GM19438 (cell line): ENCODE measurements at regions not wholly inside any gene's neighbourhood (a gene's known extent, or its start where the extent isn't known, plus 50 kb on each side); places are given as distances from the start of the nearest gene placed in this dataset.

ENCODE experiments used
- ATAC-seq: cut with Tn5 transposase; IDR thresholded peaks from one replicate; pipeline ENCODE4 v1.9.1; 2021; ENCODE audit warnings: low read depth; ENCODE audit not compliant: unreplicated experiment

DNA sequence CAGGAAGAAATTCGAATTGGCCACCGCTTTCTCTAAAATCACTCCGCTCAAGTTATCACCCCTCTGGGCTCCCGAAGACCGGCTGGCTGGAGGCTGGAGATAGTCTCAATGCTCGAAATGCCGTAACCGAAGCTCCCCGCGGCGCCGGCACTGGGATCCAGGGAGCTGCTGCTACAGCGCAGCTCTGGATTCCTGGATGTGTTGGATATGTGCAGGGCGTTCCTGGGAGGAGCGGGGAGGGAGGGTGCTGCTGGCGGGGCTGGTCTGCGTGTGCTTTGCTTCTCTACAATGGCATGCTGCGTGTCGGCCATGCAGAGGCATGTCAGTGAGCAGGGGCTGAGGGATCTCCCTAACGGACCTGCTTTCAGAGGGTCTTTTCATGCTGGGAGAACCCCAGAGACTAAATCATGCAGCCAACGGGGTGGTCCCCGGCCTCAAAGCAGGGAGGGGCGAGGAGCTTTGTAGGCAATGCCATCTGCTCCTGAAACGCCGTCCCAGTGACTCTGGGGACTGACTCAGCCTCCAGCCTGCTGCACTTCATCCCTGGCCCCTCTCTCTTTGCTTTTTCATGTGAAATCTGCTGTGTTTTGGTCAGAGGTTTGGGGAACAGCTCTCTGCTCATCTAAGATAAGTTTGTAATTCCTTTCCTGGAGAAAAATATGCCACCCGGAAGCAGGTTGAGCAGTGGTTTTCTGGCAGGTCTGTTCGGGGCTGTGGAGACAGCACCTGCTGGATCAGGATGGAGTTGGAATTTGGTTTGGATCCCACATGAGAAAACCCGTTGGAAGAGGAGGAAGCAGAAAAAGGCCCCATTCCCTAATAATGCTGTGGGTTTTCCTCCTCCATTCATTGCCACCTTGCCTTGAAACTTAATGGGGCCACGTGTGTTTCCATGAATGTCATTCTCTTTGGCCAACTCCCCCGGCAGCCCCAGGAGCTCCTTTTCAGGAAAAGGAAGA is 311.4 kb downstream of the SEC14L1 start:
- no peak for ATAC-seq

- ATAC-seq: no peak
Observed at GRCh38 chr17:77453613-77454241, 313.0 kb downstream of the SEC14L1 start.

- ATAC-seq: no peak
Observed at GRCh38 chr17:77454242-77455095, 313.7 kb downstream of the SEC14L1 start.

- ATAC-seq: no peak
Observed at GRCh38 chr17:77455111-77455890, 314.5 kb downstream of the SEC14L1 start.

GRCh38 chr17:77455891-77456260 is 315.1 kb downstream of the SEC14L1 start:
- ATAC-seq: no peak

DNA sequence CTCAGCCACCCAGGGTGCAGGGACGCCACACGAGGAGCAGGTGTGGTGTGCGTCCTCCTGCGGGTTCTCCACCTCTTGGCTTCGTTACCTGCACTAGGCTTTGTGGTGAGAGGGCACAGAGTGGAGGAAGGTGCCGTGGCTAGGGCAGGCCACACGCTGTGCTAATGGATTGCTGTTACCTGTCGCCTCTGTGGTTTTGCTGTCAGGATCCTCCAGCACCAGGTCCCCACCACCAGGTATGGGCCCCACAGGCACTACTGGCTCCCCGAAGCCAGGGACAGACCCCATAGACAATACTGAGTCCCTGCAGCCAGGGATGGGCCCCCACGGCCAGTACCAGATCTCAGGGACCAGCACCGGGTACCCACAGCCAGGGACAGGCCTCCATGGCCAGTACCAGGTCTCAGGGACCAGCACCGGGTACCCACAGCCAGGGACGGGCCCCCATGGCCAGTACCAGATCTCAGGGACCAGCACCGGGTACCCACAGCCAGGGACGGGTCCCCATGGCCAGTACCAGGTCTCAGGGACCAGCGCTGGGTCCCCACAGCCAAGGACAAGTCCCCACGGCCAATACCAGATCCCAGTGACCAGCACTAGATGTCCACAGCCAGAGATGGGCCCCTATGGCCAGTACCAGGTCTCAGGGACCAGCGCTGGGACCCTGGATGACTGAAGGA is 315.6 kb downstream of the SEC14L1 start:
- no peak for ATAC-seq

GRCh38 chr17:77456951-77457548 is 316.3 kb downstream of the SEC14L1 start:
- no peak for ATAC-seq

GRCh38 chr17:77457572-77458201 is 316.9 kb downstream of the SEC14L1 start:
- no peak for ATAC-seq

GRCh38 chr17:77458202-77459017 is 317.6 kb downstream of the SEC14L1 start:
- ATAC-seq: no peak

DNA sequence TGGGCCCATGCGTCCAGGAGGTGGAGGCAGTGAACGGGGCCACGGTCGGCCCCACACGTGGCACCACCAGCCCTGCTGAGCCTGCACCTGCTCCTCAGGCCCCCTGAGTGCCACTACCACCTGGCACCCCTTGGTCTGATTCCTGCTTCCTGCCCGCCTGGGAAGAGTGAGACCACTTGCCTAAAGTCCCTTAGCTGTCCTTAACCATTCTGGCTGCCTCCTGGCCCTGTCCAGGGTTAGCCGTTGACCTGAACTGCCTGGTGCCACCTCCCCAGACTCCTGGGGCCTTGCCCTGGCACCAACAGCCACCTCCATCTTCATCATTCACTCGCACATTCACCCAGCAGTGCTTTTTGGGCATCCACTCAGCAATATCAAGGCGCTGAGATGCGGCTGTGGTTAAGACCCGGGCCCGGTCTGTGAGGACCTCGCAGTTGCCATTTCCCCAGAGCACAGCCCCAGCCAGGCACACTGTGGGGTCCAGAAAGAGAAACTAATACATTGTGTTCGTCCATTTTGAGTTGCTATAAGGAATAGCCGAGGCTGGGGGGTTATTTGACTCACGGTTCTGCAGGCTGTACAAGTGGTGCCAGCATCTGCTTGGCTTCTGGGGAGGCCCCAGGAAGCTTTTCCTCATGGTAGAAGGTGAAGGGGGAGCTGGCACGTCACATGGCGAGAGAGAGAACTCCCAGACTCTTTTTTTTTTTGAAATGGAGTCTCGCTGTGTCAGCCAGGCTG is 318.4 kb downstream of the SEC14L1 start:
- ATAC-seq: no peak

- ATAC-seq: peak; percentile 4
Observed at GRCh38 chr17:77460514-77461046, 319.8 kb downstream of the SEC14L1 start.

DNA sequence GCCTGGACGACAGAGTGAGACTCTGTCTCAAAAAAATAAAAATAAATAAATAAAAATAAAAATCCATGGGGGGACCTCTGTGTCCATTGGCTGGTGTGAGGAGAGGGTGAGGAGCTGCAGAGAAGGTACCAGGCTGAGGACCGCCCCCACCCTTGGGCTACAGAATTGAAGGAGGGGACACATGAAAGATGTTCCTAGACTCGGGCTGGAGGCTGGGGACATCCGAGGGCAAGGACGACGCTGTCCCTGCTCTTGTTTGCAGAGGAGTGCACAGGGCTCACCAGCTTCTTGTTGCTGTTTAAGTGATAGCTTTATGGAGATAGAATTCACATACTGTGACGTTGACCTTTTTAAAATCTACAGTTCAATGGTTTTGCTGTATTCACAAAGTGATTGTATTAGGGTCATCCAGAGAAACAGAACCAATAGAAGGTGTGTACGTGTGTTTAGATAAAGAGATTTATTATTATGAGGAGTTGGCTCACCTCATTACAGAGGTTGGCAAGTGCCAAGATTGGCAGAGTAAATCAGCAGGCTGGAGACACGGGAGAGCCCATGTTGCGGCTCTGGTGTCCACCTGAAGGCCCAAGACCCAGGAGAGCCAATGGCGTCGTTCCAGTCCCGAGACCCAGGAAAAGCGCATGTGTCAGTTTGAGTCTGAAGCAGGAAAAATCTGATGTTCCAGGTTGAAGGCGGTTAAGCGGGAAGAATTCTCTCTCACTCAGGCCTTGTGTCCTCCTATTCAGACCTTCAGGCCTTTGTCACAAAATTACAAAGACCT is 320.7 kb downstream of the SEC14L1 start:
- ATAC-seq: no peak

DNA sequence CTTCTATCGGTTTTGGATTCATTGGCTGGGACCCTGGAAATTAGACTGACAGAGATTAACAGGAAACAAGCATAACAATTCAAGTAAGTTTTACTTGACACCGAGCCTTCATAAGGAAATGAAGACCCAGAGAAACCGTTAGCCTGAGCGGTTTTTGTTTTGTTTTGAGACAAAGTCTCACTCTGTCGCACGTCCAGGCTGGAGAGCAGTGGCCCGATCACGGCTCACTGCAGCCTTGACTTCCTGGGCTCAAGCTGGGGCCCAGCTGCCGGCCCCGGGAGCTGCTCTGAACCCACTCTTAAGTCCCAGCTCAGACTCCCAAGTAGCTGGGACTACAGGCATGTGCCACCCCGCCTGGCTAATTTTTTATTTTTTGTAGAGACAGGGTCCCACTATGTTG is 321.3 kb downstream of the SEC14L1 start:
- ATAC-seq: no peak

- no peak for ATAC-seq
Observed at GRCh38 chr17:77462553-77463497, 322.1 kb downstream of the SEC14L1 start.

- no peak for ATAC-seq
Observed at GRCh38 chr17:77464988-77465357, 324.2 kb downstream of the SEC14L1 start.
